SK-N-SH (cell line): ENCODE measurements at regions not wholly inside any gene's neighbourhood (a gene's known extent, or its start where the extent isn't known, plus 50 kb on each side); places are given as distances from the start of the nearest gene placed in this dataset.

Experiments
- CTCF ChIP-seq: fragments of 200-600 bp; sonication (generic); IDR thresholded peaks from 2 replicates; pipeline ENCODE4 v1.6.1; 2017; ENCODE audit warnings: antibody characterized with exemption, mild to moderate bottlenecking, moderate library complexity
- EZH2phosphoT487 ChIP-seq: fragments of 200-600 bp; sonication (generic); IDR thresholded peaks from 2 replicates; pipeline ENCODE4 v1.6.1; 2017; ENCODE audit warnings: low read depth, mixed run types, mild to moderate bottlenecking, antibody characterized with exemption, moderate library complexity, borderline replicate concordance
- MAX ChIP-seq: IDR thresholded peaks from 2 replicates; pipeline ENCODE4 v1.4.0; 2012; ENCODE audit warnings: low read depth
- TEAD4 ChIP-seq: IDR thresholded peaks from 2 replicates; pipeline ENCODE4 v1.4.0; 2012; ENCODE audit warnings: mild to moderate bottlenecking, borderline replicate concordance; ENCODE audit not compliant: insufficient read depth

- TF ChIP-seq MAX, result no peak
- TF ChIP-seq CTCF, result no peak
- no peak for TF ChIP-seq EZH2phosphoT487
- TF ChIP-seq TEAD4, result no peak
Observed at GRCh38 chr6:63492476-63492875, 79.8 kb upstream of the LOC128125822 start.
